ENCODE measurements at regions not wholly inside any gene's neighbourhood (a gene's known extent, or its start where the extent isn't known, plus 50 kb on each side); places are given as distances from the start of the nearest gene placed in this dataset.
"Not testable (repeated sequence)": the region's sequence is repeated elsewhere in the genome, so short reads cannot be mapped to it uniquely, and the experiment has no call there.

DNA sequence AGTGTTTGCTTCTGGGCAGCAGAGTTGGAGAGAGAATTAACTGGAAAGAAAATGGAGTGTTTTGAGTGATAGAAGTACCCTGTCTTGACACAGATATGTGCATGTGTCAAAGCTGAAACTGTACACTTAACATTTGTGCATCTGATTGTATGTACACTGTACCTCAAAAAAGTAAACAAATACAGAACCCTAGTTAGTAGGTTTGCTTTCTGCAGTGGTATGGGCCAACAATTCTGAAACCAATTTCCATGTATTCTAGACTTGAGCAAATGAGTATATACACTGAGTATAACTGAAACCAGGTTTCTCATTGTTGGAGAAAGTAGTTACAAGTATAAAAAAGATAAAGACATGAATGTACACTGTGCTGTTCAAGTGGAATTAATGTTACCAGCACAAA lies 52.4 kb downstream of the ELAPOR2 start:
- no peak for DNase-seq

DNA sequence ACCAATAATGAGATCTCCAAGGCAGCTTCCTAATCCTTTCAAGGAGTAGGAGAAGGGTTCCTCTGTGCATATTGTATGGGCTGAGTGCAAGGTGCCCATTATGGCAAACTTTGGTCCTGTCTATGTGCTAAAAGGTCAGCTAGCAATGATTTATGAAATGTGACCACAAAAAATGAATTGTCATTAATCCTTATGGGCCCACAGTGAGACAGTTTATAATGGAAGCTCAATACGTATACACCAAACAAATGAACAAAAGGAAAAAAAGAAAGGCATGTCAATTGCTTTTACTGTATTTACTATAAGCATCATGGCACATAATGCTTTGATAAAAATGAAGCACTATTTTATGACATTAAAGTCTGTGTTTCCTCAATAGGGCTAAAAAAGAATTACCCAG lies 54.5 kb downstream of the ELAPOR2 start:
- no peak for DNase-seq

DNA sequence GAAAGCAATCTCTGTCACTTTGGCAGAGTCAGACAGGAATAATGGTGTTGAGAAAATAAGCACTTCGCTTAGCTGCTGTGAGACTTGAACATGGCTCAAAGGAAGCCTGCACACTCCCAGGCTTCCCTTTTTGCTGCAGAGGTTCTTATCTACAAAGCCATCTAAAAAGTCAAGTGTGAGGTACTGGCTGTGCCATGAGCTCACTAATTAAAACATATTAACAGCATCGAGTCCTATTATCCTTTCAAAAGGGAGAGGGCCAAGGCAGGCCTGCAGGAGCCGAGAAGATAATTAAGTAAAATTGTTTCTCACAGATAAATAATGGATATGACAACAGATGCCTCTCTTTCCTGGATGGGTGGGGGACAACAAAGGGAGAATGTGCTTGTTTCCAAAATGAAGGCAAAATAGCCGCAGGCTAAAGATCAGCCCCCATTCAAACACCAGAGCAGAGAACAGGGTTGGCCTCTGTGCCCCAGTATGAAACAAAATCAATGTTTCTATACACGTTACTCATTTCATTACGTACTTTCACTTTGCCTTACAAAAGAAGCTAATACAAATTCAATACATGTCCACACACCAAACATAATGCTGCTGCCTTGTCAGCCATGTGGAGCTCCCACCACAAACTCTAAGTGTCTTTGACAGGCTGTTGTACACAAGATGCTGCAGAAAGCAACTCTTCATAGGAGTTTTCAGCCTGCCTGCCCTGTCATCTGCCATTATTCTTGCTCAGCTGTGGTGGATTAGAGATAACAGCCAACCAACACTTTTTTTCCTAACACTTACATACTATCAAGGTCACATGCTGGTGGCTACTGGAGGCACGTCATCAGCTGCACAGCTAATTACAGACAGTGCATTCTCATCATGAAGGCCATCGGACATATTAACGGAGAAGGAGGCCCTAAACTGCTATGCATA lies 55.3 kb downstream of the ELAPOR2 start:
- no peak for DNase-seq

DNA sequence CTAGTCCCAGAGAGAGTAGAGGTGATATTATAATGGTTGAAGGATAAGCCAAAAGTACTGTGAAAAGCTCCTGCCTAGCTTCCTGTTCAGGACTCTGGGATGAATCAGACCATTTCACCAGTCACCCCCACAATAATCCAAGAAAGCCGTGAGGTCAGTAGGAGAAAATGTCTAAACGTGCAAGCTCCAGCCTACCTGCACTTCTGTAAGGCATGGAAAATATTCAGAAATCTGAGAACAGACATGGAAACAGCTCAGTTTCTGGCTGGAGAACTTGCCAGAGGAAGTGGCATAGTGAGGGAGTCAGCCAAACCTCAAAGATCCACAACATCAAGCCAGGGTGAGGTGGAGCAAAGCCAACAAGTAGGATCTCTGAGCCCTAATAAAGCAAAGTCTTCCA lies 58.2 kb downstream of the ELAPOR2 start:
- no peak for DNase-seq

DNA sequence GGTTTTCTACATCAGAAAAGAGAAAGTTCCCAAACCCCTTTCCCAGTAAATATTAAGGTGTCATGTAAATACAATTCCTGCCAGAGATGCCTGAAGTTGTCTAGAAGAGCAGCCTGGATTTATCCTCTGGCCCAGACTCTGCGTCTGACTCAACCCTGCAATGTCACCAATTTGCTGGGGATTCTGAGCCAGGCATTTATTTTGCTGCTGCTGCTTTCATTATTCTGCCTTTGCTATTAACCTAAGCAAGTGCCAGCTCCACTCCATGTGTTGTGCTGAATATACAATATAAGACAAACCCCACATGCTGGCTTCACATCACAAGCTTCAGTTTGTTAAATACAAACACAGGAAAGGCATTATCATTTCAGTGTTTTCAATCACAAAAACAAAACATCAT lies 59.1 kb downstream of the ELAPOR2 start:
- no peak for DNase-seq

DNA sequence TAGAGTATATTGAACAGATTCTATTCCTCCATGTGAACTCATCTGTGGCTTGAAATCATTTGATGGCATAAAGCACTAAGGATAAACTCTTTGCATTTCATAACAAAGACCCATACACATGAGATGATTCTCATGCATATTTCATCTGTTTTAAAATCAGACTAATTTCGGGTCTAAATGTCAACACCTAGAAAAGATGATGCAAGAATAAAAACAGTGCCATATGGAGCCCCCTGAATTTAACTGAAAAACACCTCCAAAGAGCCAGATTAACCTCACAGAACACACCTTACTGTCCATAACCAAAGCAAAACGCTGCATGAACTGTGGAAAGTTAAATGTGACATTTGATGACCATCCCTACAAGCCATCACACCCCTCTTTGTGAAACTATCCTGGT lies 59.7 kb downstream of the ELAPOR2 start:
- no peak for DNase-seq

DNA sequence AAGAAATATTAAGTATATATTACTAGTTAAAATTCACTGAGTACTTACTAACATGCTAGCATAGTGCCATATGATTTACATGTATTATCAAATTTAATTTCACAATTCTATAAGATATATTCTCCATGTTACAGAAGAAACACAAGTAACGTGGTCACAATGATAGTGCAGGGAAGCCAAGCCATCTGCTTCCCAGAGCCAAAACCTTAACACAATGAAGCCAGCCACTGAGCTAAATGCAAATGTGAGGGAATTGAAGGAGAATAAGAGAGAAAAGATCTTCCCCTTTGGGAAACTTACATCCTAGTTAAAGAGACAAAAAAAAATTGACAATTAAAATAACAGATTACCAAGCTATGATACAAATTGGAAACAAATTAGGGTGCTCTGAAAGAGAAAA lies 63.6 kb downstream of the ELAPOR2 start:
- no peak for DNase-seq

DNA sequence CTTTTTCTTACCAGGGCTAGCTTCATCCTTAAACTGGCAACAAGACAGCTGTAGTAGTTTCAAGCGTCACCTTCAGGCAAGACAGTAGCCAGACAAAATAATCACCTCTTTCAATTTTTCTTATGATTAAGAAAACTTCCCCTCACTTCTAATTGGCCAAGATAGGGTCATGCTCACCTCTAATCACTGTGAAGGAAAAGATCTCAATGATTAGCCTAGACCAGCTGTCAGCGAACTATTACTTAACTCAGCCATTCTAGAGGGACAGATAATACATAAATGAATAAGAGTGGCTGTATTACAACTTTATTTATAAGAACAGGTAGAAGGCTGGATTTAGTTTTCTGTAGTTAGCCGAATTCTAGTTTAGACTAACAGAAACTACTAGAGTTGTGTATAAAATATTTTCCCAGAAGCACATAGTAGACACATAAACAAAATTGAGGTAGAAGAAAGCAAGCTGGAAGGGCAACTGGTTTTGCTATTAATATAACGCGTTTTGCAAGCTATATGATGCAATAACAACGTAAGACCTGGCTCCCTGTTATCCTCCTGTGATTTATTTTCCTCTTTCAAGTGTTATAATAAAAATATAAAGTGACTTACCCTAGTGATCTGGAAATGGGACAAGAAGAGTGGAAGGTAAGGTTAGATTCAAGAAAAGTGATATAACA lies 64.3 kb downstream of the ELAPOR2 start:
- no peak for DNase-seq

DNA sequence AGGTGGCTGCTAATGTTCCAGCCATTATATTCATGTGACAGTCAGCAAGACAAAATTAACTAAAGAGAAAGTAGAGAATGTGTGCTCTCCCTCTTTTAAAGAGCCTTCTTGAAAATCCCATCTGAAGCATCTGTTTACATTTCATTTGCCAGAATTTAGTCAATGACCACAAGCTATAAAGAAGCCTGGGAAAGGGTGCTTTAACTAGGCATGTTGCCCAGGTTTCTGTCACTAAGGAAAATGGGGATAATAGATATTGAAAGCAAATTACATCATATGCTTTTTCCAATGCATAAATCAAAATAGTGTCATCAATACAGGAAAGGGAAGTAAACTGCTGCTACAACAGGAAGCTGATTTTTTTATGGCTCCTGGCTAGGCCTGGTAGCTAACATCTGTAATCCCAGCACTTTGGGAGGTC lies 67.7 kb downstream of the ELAPOR2 start:
- no peak for DNase-seq

DNA sequence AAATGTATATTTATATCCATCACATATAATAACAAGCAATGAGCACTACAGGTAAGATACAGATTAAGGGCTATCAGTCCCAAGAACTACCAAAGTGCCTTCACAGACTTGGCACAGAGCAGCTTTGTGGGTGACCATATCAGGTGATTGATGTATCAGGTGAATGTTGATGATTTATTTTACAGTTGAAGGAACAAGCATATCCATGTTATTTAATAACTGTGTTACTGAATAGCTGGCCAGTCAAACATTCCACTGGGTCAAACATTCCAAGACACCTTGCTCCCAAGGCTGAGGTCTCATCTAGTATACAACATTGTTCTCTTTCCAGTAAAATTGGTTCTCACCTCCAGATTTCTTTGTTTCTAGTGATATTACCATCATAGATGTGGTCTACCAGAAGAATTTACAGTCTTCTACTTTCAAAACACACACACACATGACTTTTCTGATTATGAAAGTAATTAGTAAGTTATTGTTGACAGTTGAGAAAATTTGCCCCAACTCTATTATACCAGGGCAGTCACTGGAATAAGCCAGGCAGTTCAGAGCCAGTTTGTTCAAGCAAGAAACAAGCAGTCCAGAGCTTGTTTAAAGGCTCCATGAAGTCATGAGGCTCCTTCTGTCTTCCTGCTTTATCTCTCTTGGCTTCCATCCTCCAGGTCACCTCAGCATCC lies 68.2 kb downstream of the ELAPOR2 start:
- no peak for DNase-seq

DNA sequence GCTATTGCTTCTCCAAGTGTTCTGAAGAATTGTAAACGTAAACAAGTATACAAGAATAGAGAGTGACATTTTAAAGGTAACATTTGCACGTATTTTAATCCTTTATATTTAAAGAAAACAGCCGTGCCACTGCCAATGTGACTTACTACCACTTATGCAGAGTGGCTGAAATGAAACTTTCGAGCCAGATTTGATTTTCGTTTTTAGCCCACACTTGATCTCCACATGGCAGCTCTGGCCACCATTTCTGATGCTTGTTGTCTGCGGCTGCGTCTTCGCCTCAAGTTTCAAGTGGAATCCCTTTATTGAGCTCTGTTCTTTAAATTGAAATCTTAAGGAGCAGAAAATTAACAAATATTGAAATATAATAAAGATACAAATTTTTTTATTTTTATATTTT lies 70.0 kb downstream of the ELAPOR2 start:
- DNase-seq, result no peak

DNA sequence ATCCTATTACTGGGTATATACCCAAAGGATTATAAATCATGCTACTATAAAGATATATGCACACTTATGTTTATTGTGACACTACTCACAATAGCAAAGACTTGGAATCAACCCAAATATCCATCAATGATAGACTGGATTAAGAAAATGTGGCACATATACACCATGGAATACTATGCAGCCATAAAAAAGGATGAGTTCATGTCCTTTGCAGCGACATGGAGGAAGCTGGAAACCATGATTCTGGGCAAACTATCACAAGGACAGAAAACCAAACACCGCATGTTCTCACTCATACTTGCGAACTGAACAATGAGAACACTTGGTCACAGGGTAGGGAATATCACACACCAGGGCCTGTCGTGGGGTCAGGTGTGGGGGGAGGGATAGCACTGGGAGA lies 71.6 kb downstream of the ELAPOR2 start:
- DNase-seq, result not testable (repeated sequence)

DNA sequence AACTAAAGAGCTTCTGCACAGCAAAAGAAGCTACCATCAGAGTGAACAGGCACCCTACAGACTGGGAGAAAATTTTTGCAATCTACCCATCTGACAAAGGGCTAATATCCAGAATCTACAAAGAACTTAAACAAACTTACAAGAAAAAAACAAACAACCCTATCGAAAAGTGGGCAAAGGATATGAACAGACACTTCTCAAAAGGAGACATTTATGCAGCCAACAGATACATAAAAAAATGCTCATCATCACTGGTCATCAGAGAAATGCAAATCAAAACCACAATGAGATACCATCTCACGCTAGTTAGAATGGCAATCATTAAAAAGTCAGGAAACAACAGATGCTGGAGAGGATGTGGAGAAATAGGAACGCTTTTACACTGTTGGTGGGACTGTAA lies 72.1 kb downstream of the ELAPOR2 start:
- DNase-seq, result not testable (repeated sequence)

DNA sequence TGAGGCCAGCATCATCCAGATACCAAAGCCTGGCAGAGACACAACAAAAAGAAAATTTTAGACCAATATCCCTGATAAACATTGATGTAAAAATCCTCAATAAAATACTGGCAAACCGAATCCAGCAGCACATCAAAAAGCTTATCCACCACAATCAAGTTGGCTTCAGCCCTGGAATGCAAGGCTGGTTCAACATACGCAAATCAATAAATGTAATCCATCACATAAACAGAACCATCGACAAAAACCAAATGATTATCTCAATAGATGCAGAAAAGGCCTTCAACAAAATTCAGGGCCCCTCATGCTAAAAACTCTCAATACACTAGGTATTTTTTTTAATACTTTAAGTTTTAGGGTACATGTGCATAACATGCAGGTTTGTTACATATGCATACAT lies 74.1 kb downstream of the ELAPOR2 start:
- not testable (repeated sequence) for DNase-seq

DNA sequence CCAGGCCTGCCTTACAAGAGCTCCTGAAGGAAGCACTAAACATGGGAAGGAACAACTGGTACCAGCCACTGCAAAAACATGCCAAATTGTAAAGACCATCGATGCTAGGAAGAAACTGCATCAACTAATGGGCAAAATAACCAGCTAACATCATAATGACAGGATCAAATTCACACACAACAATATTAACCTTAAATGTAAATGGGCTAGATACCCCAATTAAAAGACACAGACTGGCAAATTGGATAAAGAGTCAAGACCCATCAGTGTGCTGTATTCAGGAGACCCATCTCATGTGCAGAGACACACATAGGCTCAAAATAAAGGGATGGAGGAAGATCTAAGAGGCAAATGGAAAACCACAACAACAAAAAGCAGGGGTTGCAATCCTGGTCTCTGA lies 75.8 kb downstream of the ELAPOR2 start:
- not testable (repeated sequence) for DNase-seq

DNA sequence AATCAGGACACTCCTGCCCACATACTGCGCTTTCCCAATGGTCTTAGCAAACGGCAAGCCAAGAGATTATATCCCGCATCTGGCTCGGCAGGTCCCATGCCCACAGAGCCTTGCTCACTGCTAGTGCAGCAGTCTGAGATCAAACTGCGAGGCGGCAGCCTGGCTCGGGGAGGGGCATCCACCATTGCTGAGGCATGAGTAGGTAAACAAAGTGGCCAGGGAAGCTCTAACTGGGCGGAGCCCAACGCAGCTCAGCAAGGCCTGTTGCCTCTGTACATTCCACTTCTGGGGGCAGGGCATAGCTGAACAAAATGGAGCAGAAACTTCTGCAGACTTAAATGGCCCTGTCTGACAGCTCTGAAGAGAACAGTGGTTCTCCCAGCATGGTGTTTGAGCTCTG lies 77.5 kb downstream of the ELAPOR2 start:
- DNase-seq, result not testable (repeated sequence)

DNA sequence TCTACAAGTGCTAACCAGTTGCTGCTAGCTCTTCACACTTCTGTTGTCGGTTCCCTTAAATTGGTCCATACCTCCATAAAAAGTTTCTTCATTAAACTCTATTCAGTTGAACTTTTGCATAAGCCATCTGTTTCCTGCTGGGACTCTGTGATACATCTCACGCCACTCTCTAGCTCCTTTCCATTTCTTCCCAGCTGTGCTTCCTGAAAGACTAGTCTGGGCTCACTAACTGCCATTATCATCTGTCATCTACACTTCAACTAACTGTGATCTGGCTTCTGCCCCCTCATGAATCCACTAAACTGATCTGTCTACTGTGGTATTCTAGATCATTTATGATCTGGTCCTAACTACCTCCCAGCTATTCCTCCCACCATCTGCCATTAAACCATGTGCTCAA lies 78.3 kb downstream of the ELAPOR2 start:
- DNase-seq, result no peak

DNA sequence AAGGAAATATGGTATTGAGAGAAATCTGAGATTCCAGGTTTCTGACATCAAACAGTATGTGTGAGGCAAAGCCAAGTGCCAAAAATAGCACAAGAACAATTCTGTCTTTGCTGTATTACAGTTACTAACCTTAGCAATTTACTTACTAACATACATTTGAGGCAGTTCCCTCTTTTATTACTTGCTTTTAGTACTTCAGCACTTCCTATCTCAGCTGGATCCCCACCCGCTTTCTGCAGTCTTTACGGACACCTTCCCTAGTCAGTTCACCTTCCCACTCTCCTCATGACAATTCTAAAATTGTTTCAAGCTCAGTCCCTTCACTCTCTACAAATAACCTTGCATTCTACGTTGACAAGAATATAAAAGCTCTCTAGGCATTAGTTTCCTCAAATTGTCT lies 79.2 kb downstream of the ELAPOR2 start:
- DNase-seq, result no peak

DNA sequence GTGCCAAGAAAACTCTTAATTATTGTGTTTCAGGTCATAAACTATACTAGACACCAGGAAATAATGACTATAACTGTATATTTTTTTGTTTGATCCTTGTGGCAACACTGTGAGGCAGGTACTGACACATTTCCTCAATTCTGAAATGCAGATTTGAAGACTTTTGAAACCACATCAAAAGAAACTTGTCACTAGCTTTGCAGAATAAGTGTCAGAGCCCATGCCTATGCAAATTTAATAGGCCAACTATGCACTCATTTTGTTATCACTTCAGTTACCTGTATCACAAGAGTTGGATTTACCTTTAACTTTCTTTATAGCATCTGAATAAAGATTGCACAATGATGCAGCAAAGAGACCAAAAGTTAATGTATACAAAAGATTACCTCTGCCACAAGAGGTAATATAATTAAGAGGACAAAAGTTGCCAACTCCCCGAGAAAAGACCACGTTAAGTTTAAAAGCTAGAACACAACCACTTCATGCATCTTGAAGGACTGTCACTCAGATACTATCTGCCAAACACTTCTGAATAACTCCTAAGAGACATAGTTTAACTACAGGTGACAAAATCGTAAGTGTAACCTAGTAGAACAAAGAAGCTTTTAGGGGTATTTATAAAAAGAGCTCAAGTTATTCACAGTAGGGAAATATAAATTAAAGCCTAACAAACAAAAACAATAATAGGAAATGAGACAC lies 80.5 kb downstream of the ELAPOR2 start:
- peak; percentile 8 for DNase-seq

DNA sequence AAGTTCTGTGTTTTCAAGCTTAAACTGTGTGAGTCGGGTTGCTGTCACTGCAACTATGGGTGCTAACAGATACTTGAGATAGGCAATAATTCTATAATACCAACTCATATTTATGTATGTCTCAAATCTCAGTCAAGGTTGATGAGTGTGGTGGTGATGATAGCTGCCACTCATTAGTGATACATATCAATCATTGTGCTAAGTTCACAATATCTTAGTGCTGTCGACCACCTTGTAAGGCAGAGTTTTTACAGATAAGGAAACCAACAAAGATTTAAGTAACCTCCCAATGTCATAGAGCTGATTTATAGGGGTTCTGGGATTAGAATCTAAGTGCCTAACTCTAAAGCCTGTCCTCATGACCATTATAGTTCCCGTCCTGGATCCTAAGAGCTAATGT lies 82.5 kb downstream of the ELAPOR2 start:
- no peak for DNase-seq

DNA sequence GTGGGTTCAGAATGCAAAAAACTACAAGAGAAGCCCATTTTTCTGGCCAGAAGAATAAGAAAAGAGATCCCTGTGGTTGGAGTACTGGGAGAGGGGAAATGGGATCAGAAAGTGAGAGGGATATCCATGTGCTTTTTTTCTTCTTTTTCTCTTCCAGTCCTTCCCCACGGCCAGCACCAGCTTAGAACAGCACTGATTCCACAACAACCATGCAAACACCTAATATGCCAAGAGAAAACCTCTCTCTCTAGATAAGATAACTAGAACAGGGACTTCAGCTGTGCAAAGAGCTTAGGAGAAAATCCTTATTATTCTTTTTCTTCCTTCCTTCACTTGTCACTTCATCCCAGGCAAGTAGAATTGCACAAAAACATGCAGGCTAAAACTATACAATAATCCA lies 83.5 kb downstream of the ELAPOR2 start:
- no peak for DNase-seq

DNA sequence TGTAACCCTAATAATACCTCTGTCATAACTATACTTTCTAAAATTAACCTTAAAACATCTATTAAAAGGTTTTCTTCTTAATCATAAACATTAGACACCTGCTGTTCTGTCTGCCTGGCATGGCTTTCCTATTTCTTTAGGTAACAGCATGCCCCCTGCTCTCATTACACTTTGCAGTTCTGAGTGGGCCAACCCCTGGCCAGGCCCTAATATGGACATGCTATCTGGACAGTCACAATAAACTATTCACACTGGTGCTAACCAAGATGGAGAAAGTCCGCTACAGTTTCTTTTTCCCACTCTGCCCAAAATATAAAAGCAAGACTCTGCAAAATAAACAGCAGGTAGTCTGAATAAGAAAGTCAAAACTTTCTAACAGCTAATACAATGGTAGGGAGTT lies 84.0 kb downstream of the ELAPOR2 start:
- no peak for DNase-seq

DNA sequence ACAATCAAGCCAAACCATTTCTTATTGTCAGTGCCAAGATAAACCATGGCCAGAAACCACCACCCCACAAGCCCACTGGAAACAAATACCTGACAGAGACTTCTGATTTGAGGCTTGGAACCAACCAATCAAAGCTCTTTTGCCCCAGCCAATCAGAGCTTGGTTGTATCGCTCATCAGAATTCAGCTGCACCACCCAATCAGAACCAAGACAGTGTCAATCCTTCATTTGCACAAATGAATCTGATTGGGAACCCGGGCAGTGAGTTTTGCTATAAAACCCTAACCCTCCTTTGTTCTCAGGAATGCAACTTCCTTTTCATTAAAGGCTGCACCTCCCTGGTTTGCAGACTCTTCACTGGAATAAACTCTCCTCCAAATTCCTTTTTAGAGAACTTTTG lies 87.4 kb downstream of the ELAPOR2 start:
- DNase-seq, result no peak

Data from stimulated activated CD4-positive, alpha-beta T cell treated with anti-CD3 and anti-CD28 coated beads, Interleukin-15, amount 100 ng/mL, for 24 hours (primary cell).